ENCODE measurements at regions not wholly inside any gene's neighbourhood (a gene's known extent, or its start where the extent isn't known, plus 50 kb on each side); places are given as distances from the start of the nearest gene placed in this dataset.

DNA sequence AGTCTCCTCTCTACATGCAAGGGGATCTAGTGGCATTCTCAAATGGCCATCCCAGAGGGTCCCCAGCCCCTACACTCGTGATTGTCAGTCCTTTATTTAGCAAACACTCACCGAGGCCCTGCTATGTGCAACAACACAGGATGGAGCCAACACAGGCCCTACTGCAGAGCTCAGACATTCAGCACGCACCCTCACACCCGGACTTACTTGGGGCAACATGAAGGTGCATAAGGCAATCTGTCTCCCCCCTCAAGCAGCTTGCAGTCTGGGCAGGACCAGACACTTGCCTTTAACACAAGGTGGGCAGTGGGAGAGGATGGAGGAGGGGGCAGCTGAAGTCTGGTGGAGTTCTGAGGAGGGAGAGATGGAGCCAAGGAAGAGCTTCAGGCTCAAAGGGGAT, 258.4 kb downstream of the XXYLT1 start:
- DNase-seq (ENCODE audit: low spot score in 2 of 2), result no peak
- peaks cover 6% of the 10 kb centered on the region for H3K4me1 Mint-ChIP-seq
- no peaks in the 10 kb centered on the region for H3K36me3 Mint-ChIP-seq (ENCODE audit: insufficient read depth)
- H3K4me3 Mint-ChIP-seq, result no peak overlapping the region
- H3K27ac Mint-ChIP-seq (ENCODE audit: low read depth), result no peak overlapping the region
- no peak for ATAC-seq (replicated peaks; ENCODE audit: extremely low read depth, poor library complexity, severe bottlenecking)
- no peaks in the 10 kb centered on the region for H3K9me3 Mint-ChIP-seq
- peaks cover 16% of the 10 kb centered on the region for H3K27me3 Mint-ChIP-seq

DNA sequence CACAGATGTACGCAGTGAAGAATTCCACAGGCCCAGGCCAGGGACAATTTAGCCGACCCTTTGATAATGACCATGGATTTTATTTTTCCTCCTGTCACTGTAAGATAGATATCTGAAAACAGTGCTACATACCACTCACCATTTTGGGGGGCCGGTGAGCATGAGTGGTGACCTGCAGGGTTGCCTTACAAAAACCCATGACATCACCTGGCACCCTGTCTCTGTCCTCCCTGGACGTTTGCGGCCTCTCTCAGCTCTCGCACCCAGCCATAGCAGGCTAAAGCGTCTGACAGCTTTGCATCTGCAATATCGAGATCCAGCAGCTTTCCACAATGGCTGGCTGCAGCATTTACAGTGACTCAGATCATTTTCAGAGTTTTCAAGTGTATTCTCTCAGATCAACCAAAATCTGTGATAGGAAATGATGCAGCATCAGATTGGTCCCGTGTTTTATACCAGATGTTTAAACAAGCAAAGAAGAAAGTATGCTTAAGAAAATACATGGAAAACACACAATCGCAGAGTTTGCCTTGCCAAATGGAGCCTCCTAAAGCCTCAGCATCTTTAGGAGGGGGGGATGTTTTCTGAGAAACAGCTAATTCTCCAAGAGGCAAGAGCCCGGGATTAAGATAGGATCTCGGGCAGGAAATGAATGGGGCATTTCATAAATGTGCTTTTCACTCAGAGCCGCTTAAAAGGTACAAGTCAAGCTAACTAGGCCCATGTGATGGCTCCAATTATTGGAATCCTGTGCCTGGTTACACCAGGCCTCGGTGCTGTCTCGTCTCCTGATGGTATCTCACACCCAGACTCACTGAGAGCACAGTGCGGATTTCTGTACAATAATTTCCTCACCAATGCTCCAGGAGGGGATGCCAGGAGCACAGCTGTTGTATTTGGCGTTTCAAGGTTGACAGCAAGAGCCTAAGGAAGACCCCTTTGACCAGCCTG, 257.3 kb downstream of the XXYLT1 start:
- ATAC-seq (replicated peaks; ENCODE audit: extremely low read depth, poor library complexity, severe bottlenecking), result no peak
- Mint-ChIP-seq H3K4me3 (no peak overlapping the region), H3K27me3 (peaks cover 4% of the 10 kb centered on the region), H3K36me3 (ENCODE audit: insufficient read depth) (no peaks in the 10 kb centered on the region), H3K4me1 (peaks cover 6% of the 10 kb centered on the region), H3K27ac (ENCODE audit: low read depth) (no peak overlapping the region), H3K9me3 (no peaks in the 10 kb centered on the region)
- DNase-seq (ENCODE audit: low spot score in 2 of 2), result no peak

DNA sequence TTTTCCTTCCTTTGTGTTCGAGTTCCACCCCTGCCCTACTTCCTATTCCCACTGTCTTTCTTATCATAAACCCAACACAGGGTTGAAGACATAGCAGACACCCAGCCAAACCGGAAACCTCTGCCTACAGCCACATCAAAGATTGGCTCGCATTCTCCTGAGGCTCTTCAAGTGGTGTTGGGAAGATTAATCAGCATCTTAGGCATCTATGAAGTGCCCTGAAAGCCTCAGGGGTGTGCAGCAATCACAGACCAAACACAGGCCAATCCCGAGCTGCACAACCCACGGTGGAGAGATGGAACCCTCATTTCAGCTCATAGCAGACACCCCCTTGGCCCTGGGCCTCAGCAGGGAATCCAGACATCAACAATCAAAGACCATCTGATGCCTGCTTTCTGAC, 255.9 kb downstream of the XXYLT1 start:
- Mint-ChIP-seq H3K27me3 (peaks cover 8% of the 10 kb centered on the region), H3K9me3 (no peaks in the 10 kb centered on the region), H3K4me3 (no peak overlapping the region), H3K27ac (ENCODE audit: low read depth) (no peak overlapping the region), H3K4me1 (peaks cover 6% of the 10 kb centered on the region), H3K36me3 (ENCODE audit: insufficient read depth) (no peaks in the 10 kb centered on the region)
- no peak for ATAC-seq (replicated peaks; ENCODE audit: extremely low read depth, poor library complexity, severe bottlenecking)
- no peak for DNase-seq (ENCODE audit: low spot score in 2 of 2)

DNA sequence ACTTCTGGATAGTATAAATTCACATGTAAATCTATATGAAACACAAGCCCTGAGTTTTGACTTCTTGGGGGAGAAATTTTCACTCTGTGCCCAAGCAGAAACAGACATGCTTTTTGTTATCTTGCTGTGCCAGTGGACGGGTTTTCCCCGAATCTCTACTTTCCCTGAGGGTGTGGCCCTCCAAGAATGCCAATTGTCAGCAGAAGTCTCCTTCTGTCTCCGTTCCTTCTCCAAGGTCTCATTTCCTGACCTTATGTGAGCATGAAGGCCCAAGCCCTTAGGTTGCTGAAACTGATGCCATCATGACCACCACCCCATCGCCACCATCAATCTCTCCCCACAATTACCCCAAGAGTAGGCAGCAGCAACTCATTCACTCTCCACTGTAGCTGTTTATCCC, 253.8 kb downstream of the XXYLT1 start:
- peaks cover 6% of the 10 kb centered on the region for H3K4me1 Mint-ChIP-seq
- DNase-seq (ENCODE audit: low spot score in 2 of 2) (no peak), ATAC-seq (replicated peaks; ENCODE audit: extremely low read depth, poor library complexity, severe bottlenecking) (no peak)
- H3K36me3 Mint-ChIP-seq (ENCODE audit: insufficient read depth), result peaks cover 2% of the 10 kb centered on the region
- no peak overlapping the region for H3K27ac Mint-ChIP-seq (ENCODE audit: low read depth)
- no peak overlapping the region for H3K4me3 Mint-ChIP-seq
- H3K9me3 Mint-ChIP-seq, result no peaks in the 10 kb centered on the region
- peaks cover 30% of the 10 kb centered on the region for H3K27me3 Mint-ChIP-seq

Measured in central memory CD8-positive, alpha-beta T cell (primary cell).